Suprapubic skin (tissue), 4 donors: ENCODE measurements at regions not wholly inside any gene's neighbourhood (a gene's known extent, or its start where the extent isn't known, plus 50 kb on each side); places are given as distances from the start of the nearest gene placed in this dataset.

ENCODE experiments used
- CTCF ChIP-seq, 2 donors: fragments of 200-600 bp in 1 of 2; fragments of 450-650 bp in 1 of 2; sonication (generic) in 1 of 2; IDR thresholded peaks; one replicate each; pipeline ENCODE4 v1.5.1; 2016 to 2019; ENCODE audit warnings: antibody characterized with exemption in 2 of 2, mild to moderate bottlenecking in 1 of 2, moderate library complexity in 1 of 2
- EP300 ChIP-seq: sonication (generic); formaldehyde crosslinking; IDR thresholded peaks from one replicate; pipeline ENCODE4 v1.6.1; 2017; ENCODE audit warnings: antibody characterized with exemption
- POLR2A ChIP-seq, 2 donors: fragments of 450-650 bp; IDR thresholded peaks; one replicate each; pipeline ENCODE4 v1.6.1; 2017; ENCODE audit warnings: antibody characterized with exemption in 2 of 2, mild to moderate bottlenecking in 2 of 2, moderate library complexity in 2 of 2
- POLR2AphosphoS5 ChIP-seq, 3 donors: sonication (generic); formaldehyde crosslinking; IDR thresholded peaks; one replicate each; pipeline ENCODE4 v1.6.1; 2017; ENCODE audit warnings: antibody characterized with exemption in 3 of 3

- no peak for TF ChIP-seq CTCF (IDR thresholded peaks at IDR 0.05)
- no peak for TF ChIP-seq POLR2A (IDR thresholded peaks at IDR 0.05)
- TF ChIP-seq POLR2AphosphoS5 (IDR thresholded peaks at IDR 0.05) = no peak
- no peak for TF ChIP-seq EP300
Observed at GRCh38 chr5:114184006-114184405, 177.9 kb upstream of the KCNN2 start.
